SK-N-SH (cell line): ENCODE measurements at regions not wholly inside any gene's neighbourhood (a gene's known extent, or its start where the extent isn't known, plus 50 kb on each side); places are given as distances from the start of the nearest gene placed in this dataset.

Experiments
- CTCF ChIA-PET: fragments of 300-600, 350-600 bp; formaldehyde crosslinking; extraction: SDS; loops from one replicate; lab custom pipeline; 2021; lab: Yijun Ruan, JAX
- POLR2A ChIA-PET: fragments of 350-600 bp; sonication (Branson Sonifier 250); formaldehyde crosslinking; extraction: SDS; loops from one replicate; lab custom pipeline; 2020; ENCODE audit warnings: antibody characterized with exemption, inconsistent platforms; lab: Yijun Ruan, JAX
- DNase-seq: peaks from one replicate; pipeline ENCODE4 v3.0.0; 2012
- H2AFZ ChIP-seq: fragments of 200-600 bp; sonication (generic); 2 replicates; pipeline ENCODE4 v1.8.1; 2016; ENCODE audit warnings: antibody characterized with exemption, mild to moderate bottlenecking, low read depth
- H3F3A ChIP-seq: fragments of 200-600 bp; sonication (generic); replicated peaks from 2 replicates; pipeline ENCODE3; 2016; ENCODE audit warnings: antibody characterized with exemption, mild to moderate bottlenecking; ENCODE audit not compliant: insufficient read depth
- H3K27ac ChIP-seq, 2 experiments: fragments of 200-500 bp in 1 of 2; fragments of 200-600 bp in 1 of 2; sonication (Bioruptor generic) in 1 of 2; sonication (generic), shearing (Covaris generic) in 1 of 2; 2 replicates each; pipeline versions ENCODE4 v1.5.1 to v1.6.1; 2014 to 2016; ENCODE audit warnings: low read depth in 2 of 2, inconsistent platforms in 1 of 2, low read length in 1 of 2, mild to moderate bottlenecking in 1 of 2, mixed read lengths in 1 of 2
- H3K27me3 ChIP-seq: fragments of 200-600 bp; sonication (generic), shearing (Covaris generic); 2 replicates; pipeline ENCODE4 v1.6.1; 2016; ENCODE audit warnings: mixed run types; ENCODE audit not compliant: insufficient read depth
- H3K36me3 ChIP-seq, 2 experiments: fragments of 200-500 bp in 1 of 2; fragments of 200-600 bp in 1 of 2; sonication (Bioruptor generic) in 1 of 2; sonication (generic) in 1 of 2; replicated peaks in 1 of 2; 2 replicates each; pipeline versions ENCODE3 to v1.5.1; 2014 to 2016; ENCODE audit warnings: low read length in 1 of 2, mild to moderate bottlenecking in 1 of 2; ENCODE audit not compliant: insufficient read depth in 2 of 2, control insufficient read depth in 1 of 2
- H3K4me1 ChIP-seq, 2 experiments: fragments of 200-500 bp in 1 of 2; fragments of 200-600 bp in 1 of 2; sonication (Bioruptor generic) in 1 of 2; sonication (generic), shearing (Covaris generic) in 1 of 2; 2 replicates each; pipeline versions ENCODE4 v1.5.1 to v1.6.1; 2014 to 2016; ENCODE audit warnings: low read depth in 1 of 2, low read length in 1 of 2, mixed run types in 1 of 2; ENCODE audit not compliant: insufficient read depth in 2 of 2, control insufficient read depth in 1 of 2
- H3K4me2 ChIP-seq: fragments of 200-600 bp; sonication (generic), shearing (Covaris generic); 2 replicates; pipeline ENCODE4 v1.6.1; 2017; ENCODE audit warnings: mixed run types
- H3K4me3 ChIP-seq, 2 experiments: fragments of 200-500 bp in 1 of 2; fragments of 200-600 bp in 1 of 2; sonication (Bioruptor generic) in 1 of 2; sonication (generic), shearing (Covaris generic) in 1 of 2; 2 replicates each; pipeline versions ENCODE4 v1.5.1 to v1.8.1; 2014 to 2016; ENCODE audit warnings: low read depth in 2 of 2, inconsistent platforms in 1 of 2, low read length in 1 of 2, mild to moderate bottlenecking in 1 of 2, mixed read lengths in 1 of 2, moderate library complexity in 1 of 2
- H3K79me2 ChIP-seq: fragments of 200-600 bp; sonication (generic); 2 replicates; pipeline ENCODE4 v1.8.1; 2017; ENCODE audit warnings: mild to moderate bottlenecking; ENCODE audit not compliant: insufficient read depth
- H3K9ac ChIP-seq: fragments of 200-600 bp; sonication (generic); 2 replicates; pipeline ENCODE4 v1.6.1; 2017; ENCODE audit warnings: mixed run types
- H3K9me2 ChIP-seq: fragments of 200-600 bp; sonication (generic); 2 replicates; pipeline ENCODE4 v1.6.1; 2017; ENCODE audit warnings: mixed run types
- H3K9me3 ChIP-seq: fragments of 200-600 bp; sonication (generic); 2 replicates; pipeline ENCODE4 v1.6.1; 2017; ENCODE audit warnings: mixed run types, mild to moderate bottlenecking, moderate library complexity
- H4K20me1 ChIP-seq: fragments of 200-600 bp; sonication (generic); 2 replicates; pipeline ENCODE4 v1.6.1; 2017; ENCODE audit warnings: mild to moderate bottlenecking, mixed run types; ENCODE audit not compliant: insufficient read depth
- CHD2 ChIP-seq: fragments of 150-350 bp; IDR thresholded peaks from 2 replicates; pipeline ENCODE4 v1.6.1; 2018; ENCODE audit warnings: low read length; ENCODE audit not compliant: partially characterized antibody
- EP300 ChIP-seq, 2 experiments: IDR thresholded peaks; 2 replicates each; pipeline versions ENCODE4 v1.4.0 to v1.6.1; 2012; ENCODE audit warnings: borderline replicate concordance in 1 of 2, low read depth in 1 of 2, low read length in 1 of 2
- FOXJ3 ChIP-seq: sonication (generic); formaldehyde crosslinking; IDR thresholded peaks from 2 replicates; pipeline ENCODE4 v1.5.1; 2020; ENCODE audit warnings: mild to moderate bottlenecking, missing genetic modification reagents
- FOXM1 ChIP-seq: IDR thresholded peaks from 2 replicates; pipeline ENCODE4 v1.4.0; 2012; ENCODE audit warnings: low read depth, mild to moderate bottlenecking
- GATA2 ChIP-seq: sonication (generic); formaldehyde crosslinking; IDR thresholded peaks from 2 replicates; pipeline ENCODE4 v1.5.0; 2020; ENCODE audit warnings: mild to moderate bottlenecking, missing genetic modification reagents
- MEF2A ChIP-seq: IDR thresholded peaks from 2 replicates; pipeline ENCODE4 v1.4.0; 2012; ENCODE audit warnings: low read depth, borderline replicate concordance
- NRF1 ChIP-seq: IDR thresholded peaks from 2 replicates; pipeline ENCODE4 v1.6.1; 2012; ENCODE audit warnings: low read depth, mild to moderate bottlenecking, low read length
- RXRA ChIP-seq: IDR thresholded peaks from 2 replicates; pipeline ENCODE4 v1.4.0; 2012; ENCODE audit warnings: low read depth, mild to moderate bottlenecking, borderline replicate concordance
- SIN3A ChIP-seq: IDR thresholded peaks from 2 replicates; pipeline ENCODE4 v1.6.1; 2012; ENCODE audit warnings: low read depth, mild to moderate bottlenecking, low read length, moderate library complexity, borderline replicate concordance
- SMC3 ChIP-seq: IDR thresholded peaks from 2 replicates; pipeline ENCODE4 v1.6.1; 2012; ENCODE audit warnings: low read depth, low read length, improper control_type of control experiment
- YY1 ChIP-seq: IDR thresholded peaks from 2 replicates; pipeline ENCODE4 v1.4.0; 2012; ENCODE audit warnings: low read depth, mild to moderate bottlenecking
- WGBS: methylation state at CpG from one replicate; pipeline ENCODE4 v1.1.6; 2017; ENCODE audit warnings: low lambda C conversion rate; 5-methylcytosine and 5-hydroxymethylcytosine counted together
- TF ChIP-seq, protein P1 (sequence below): IDR thresholded peaks from 2 replicates; pipeline ENCODE4 v1.4.0; 2012; ENCODE audit warnings: low read depth, borderline replicate concordance
- TF ChIP-seq, protein P2 (sequence below): fragments of 150-350 bp; IDR thresholded peaks from 2 replicates; pipeline ENCODE4 v1.6.1; 2016; ENCODE audit warnings: mild to moderate bottlenecking, low read depth, low read length
- TF ChIP-seq, protein P3 (sequence below): fragments of 150-350 bp; IDR thresholded peaks from 2 replicates; pipeline ENCODE4 v1.6.1; 2017; ENCODE audit warnings: antibody characterized with exemption, low read length, low read depth, borderline replicate concordance
- TF ChIP-seq, protein P4 (sequence below): IDR thresholded peaks from 2 replicates; pipeline ENCODE4; 2012
- TF ChIP-seq, protein P5 (sequence below): IDR thresholded peaks from 2 replicates; pipeline ENCODE4 v1.4.0; 2012; ENCODE audit warnings: low read depth, borderline replicate concordance

DNA sequence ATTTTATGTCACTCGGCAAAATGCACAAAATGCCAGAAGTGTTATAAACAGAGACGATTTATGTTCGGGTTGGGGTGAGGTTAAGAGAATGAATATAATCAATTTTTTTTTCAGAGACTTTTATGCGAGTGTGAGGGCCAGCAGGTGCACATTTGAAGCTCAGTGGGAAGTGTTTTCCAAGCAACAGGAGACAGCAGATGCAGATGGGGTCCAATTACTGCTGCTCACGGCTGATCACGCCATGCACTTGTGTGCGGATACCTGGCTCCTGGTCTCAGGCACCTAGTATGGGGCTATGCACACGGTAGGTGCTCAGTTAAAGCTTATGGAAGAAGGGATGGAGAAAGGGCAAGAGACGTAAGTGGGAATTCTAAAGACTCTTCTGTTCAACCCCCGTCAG is 249.1 kb downstream of the MIAT start:
- H3K4me2 ChIP-seq = no peak overlapping the region
- CTCF ChIA-PET = no interaction called here
- no peak overlapping the region for H3K4me3 ChIP-seq
- no peaks in the 10 kb centered on the region for H3F3A ChIP-seq
- TF ChIP-seq, protein P1, sequence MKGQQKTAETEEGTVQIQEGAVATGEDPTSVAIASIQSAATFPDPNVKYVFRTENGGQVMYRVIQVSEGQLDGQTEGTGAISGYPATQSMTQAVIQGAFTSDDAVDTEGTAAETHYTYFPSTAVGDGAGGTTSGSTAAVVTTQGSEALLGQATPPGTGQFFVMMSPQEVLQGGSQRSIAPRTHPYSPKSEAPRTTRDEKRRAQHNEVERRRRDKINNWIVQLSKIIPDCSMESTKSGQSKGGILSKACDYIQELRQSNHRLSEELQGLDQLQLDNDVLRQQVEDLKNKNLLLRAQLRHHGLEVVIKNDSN = no peak
- TF ChIP-seq, protein P2, sequence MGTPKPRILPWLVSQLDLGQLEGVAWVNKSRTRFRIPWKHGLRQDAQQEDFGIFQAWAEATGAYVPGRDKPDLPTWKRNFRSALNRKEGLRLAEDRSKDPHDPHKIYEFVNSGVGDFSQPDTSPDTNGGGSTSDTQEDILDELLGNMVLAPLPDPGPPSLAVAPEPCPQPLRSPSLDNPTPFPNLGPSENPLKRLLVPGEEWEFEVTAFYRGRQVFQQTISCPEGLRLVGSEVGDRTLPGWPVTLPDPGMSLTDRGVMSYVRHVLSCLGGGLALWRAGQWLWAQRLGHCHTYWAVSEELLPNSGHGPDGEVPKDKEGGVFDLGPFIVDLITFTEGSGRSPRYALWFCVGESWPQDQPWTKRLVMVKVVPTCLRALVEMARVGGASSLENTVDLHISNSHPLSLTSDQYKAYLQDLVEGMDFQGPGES = no peak
- TF ChIP-seq MEF2A (no peak), YY1 (no peak), EP300 (IDR thresholded peaks at IDR 0.05; ENCODE audit: borderline replicate concordance in 1 of 2, low read depth in 1 of 2, low read length in 1 of 2) (no peak), GATA2 (no peak), SMC3 (no peak)
- TF ChIP-seq, protein P3, sequence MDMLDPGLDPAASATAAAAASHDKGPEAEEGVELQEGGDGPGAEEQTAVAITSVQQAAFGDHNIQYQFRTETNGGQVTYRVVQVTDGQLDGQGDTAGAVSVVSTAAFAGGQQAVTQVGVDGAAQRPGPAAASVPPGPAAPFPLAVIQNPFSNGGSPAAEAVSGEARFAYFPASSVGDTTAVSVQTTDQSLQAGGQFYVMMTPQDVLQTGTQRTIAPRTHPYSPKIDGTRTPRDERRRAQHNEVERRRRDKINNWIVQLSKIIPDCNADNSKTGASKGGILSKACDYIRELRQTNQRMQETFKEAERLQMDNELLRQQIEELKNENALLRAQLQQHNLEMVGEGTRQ = no peak
- no peaks in the 10 kb centered on the region for H3K9me3 ChIP-seq
- no peaks in the 10 kb centered on the region for H3K36me3 ChIP-seq
- no peak overlapping the region for H3K27ac ChIP-seq
- DNase-seq = no peak
- H3K27me3 ChIP-seq = no peaks in the 10 kb centered on the region; the same call in 1 of the 2 replicates
- 71% methylated on average over 10 of the region's 10 CpGs for WGBS
- no peak overlapping the region for H2AFZ ChIP-seq
- no peaks in the 10 kb centered on the region; a peak in 1 of 4 replicates for H3K4me1 ChIP-seq
- H3K9me2 ChIP-seq = no peaks in the 10 kb centered on the region
- POLR2A ChIA-PET = no interaction called here
- H3K9ac ChIP-seq = no peak overlapping the region
- H4K20me1 ChIP-seq = no peaks in the 10 kb centered on the region
- H3K79me2 ChIP-seq = no peaks in the 10 kb centered on the region

DNA sequence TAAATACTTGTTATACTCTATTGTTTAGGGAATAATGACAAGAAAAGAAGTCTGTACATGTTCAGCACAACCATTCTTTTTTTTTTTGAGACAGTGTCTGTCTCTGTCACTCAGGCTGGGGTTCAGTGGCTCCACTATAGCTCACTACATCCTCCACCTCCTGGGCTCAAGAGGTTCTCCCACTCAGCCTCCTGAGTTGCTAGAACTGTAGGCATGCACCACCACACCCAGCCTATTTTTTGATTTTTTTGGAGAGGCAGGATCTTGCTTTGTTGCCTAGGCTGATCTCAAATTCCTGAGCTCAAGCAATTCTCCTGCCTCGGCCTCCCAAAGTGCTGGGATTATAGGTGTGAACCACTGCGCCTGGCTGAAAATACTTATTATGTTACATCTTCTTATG is 250.0 kb downstream of the MIAT start:
- no peaks in the 10 kb centered on the region for H4K20me1 ChIP-seq
- no peak overlapping the region for H3K4me2 ChIP-seq
- no peaks in the 10 kb centered on the region for H3F3A ChIP-seq
- no peak overlapping the region for H3K4me3 ChIP-seq
- H3K9me2 ChIP-seq = no peaks in the 10 kb centered on the region
- no peaks in the 10 kb centered on the region; a peak in 1 of 4 replicates for H3K4me1 ChIP-seq
- H3K9me3 ChIP-seq = no peaks in the 10 kb centered on the region
- TF ChIP-seq RXRA (no peak), MEF2A (no peak), NRF1 (no peak), FOXM1 (no peak), SIN3A (no peak), CHD2 (no peak), FOXJ3 (CRISPR knock-in tag) (no peak)
- TF ChIP-seq, protein P4, sequence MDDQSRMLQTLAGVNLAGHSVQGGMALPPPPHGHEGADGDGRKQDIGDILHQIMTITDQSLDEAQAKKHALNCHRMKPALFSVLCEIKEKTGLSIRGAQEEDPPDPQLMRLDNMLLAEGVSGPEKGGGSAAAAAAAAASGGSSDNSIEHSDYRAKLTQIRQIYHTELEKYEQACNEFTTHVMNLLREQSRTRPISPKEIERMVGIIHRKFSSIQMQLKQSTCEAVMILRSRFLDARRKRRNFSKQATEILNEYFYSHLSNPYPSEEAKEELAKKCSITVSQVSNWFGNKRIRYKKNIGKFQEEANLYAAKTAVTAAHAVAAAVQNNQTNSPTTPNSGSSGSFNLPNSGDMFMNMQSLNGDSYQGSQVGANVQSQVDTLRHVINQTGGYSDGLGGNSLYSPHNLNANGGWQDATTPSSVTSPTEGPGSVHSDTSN = no peak
- TF ChIP-seq, protein P2 = no peak
- TF ChIP-seq, protein P5, sequence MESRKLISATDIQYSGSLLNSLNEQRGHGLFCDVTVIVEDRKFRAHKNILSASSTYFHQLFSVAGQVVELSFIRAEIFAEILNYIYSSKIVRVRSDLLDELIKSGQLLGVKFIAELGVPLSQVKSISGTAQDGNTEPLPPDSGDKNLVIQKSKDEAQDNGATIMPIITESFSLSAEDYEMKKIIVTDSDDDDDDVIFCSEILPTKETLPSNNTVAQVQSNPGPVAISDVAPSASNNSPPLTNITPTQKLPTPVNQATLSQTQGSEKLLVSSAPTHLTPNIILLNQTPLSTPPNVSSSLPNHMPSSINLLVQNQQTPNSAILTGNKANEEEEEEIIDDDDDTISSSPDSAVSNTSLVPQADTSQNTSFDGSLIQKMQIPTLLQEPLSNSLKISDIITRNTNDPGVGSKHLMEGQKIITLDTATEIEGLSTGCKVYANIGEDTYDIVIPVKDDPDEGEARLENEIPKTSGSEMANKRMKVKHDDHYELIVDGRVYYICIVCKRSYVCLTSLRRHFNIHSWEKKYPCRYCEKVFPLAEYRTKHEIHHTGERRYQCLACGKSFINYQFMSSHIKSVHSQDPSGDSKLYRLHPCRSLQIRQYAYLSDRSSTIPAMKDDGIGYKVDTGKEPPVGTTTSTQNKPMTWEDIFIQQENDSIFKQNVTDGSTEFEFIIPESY = no peak
- TF ChIP-seq, all 33 proteins: peak for 0
- no peak overlapping the region for H3K9ac ChIP-seq
- no peaks in the 10 kb centered on the region for H3K36me3 ChIP-seq
- H3K79me2 ChIP-seq = no peaks in the 10 kb centered on the region
- no peak overlapping the region for H3K27ac ChIP-seq
- no peak overlapping the region for H2AFZ ChIP-seq
- ChIA-PET POLR2A (no interaction called here), CTCF (interaction anchor here (1.2 kb wide), 1 partner anchor 10 kb away, joined by 3 read pairs; no protein-coding TSS in a partner anchor)
- 79% methylated on average over 2 of the region's 2 CpGs for WGBS
- no peak for DNase-seq
- no peaks in the 10 kb centered on the region; the same call in 1 of the 2 replicates for H3K27me3 ChIP-seq
